HuH-7.5 (cell line): ENCODE measurements at regions not wholly inside any gene's neighbourhood (a gene's known extent, or its start where the extent isn't known, plus 50 kb on each side); places are given as distances from the start of the nearest gene placed in this dataset.
"Not testable (repeated sequence)": the region's sequence is repeated elsewhere in the genome, so short reads cannot be mapped to it uniquely, and the experiment has no call there.

ENCODE experiments used
- DNase-seq: peaks from one replicate; pipeline ENCODE4 v3.0.0; 2011; ENCODE audit warnings: low spot score

- not testable (repeated sequence) for DNase-seq
Observed at GRCh38 chr4:118502967-118503366, 150.2 kb upstream of the PRSS12 start.

- DNase-seq, result not testable (repeated sequence)
Observed at GRCh38 chr4:118504927-118505326, 152.1 kb upstream of the PRSS12 start.

DNA sequence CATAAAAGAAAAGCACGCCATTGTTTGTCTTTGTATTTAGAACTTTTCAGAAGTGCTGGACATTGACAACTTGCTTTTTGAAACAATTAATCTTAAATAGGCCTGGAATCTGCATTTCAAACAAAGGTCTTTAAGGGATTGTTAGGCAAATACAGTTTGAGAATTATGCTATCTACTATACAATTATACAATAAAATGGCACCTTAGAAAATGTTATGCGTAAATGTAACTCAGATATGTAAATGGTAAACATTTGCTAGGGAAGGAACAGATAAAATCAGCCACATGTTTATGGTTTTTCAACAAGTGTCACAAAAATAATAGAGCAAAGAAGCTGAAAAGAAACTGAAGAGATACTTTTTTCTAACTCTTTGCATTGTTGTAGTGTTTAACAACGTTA, 152.7 kb upstream of the PRSS12 start:
- not testable (repeated sequence) for DNase-seq

GRCh38 chr4:118512870-118513269, 160.1 kb upstream of the PRSS12 start:
- not testable (repeated sequence) for DNase-seq

- DNase-seq, result not testable (repeated sequence)
Observed at GRCh38 chr4:118514332-118514731, 161.5 kb upstream of the PRSS12 start.

DNA sequence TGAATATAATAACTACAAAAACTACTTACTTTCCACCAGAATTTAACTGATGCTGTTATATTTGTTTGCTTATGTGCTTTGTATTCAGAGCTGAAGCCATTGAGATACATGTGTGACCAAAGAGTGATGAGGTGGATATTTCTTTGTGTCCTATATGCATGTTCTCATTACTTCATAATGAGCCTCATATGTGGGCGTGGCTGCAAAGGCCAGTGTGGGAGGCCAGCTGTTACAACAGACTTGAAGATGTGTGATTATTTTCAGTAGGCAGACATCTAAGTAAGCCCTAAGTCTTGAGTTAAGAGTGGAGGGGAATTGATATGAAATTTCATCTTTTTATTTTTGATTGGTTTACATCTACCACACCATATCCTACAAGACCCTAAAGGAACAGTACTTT, 163.3 kb upstream of the PRSS12 start:
- not testable (repeated sequence) for DNase-seq

DNA sequence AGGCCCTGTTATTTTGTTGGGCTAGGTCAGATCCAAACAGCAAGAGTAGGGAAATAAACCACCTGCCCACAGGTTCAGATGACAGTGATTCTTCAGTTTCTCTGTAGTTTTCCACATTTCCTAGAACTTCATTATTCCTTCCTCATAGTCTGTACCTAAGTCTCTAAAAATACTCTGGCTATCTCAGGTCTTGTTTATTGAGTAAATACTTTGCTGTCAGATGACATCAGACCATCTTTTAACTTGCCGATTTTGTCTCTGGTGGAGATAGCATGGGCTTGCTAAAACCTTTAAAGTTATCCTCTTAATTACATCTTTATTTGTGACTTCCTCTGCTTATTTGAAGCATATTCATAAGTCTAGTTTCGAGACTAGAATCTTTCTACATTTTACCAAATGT, 155.1 kb upstream of the METTL14 start:
- peak; percentile 0 for DNase-seq

- not testable (repeated sequence) for DNase-seq
Observed at GRCh38 chr4:118531947-118532346, 153.2 kb upstream of the METTL14 start.

DNA sequence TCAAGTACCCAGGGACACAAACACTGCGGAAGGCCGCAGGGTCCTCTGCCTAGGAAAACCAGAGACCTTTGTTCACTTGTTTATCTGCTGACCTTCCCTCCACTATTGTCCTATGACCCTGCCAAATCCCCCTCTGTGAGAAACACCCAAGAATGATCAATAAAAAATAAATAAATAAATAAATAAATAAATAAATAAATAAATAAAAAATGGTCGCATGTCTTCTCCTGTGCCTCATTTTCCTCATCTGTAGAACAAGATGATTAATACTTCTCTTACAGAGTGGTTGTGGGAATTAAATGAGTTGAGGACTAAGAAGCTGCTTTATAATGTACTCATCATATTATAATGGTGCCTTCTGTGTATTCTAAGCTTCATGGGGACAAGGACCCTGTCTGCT, 149.4 kb upstream of the METTL14 start:
- not testable (repeated sequence) for DNase-seq

GRCh38 chr4:118539412-118540077, 145.6 kb upstream of the METTL14 start:
- not testable (repeated sequence) for DNase-seq

DNA sequence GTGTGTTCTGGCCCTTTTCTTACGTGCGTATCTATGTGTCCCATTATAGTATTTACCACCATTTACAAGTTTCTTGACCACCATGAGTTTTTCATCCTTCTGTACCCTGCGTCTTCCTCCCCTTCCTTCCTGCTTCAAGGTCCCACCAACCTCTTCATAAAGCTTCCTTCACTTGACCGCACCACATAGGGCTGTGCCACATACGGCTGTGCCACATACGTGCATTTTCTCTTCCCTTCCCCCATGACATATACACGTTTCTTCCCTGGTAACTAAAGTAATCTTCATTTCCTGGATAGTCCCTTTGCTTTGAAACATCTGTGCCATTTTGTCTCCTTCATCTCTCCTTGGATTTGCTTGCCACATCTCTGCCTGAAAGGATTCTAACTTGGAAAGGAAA, 128.6 kb upstream of the METTL14 start:
- DNase-seq, result not testable (repeated sequence)

DNA sequence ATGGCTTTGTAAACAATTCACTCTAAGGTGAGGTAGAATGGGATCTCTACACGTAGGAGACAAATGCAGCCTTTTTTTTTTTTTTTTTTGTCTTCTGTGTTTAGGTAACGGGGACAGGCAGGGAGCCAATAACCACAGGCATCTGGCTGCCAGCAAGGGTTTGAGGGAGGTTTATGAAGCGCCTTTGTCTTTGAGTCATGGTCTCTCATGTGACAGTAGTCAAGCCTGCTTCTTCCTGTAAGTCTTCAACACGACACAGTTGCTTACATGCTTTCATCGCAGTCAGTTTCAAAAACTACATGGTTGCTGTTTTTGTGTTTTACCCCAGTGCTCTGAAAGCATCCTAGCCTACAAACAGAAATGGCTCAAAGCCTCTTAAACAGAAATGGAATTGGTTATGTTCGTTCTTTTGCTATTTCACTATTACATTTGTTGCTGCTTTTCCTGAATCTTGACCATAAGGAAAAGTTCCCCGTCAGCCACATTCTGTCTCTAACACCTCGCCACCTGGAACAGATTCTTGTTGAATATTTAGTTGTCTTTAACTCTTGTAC, 127.8 kb upstream of the METTL14 start:
- DNase-seq, result no peak

GRCh38 chr4:118558188-118558587, 127.0 kb upstream of the METTL14 start:
- not testable (repeated sequence) for DNase-seq

- not testable (repeated sequence) for DNase-seq
Observed at GRCh38 chr4:118561559-118561958, 123.6 kb upstream of the METTL14 start.

GRCh38 chr4:118566003-118566513, 119.1 kb upstream of the METTL14 start:
- DNase-seq, result not testable (repeated sequence)

- DNase-seq, result not testable (repeated sequence)
Observed at GRCh38 chr4:118572991-118573390, 112.2 kb upstream of the METTL14 start.

GRCh38 chr4:118574251-118574913, 110.8 kb upstream of the METTL14 start:
- not testable (repeated sequence) for DNase-seq

- not testable (repeated sequence) for DNase-seq
Observed at GRCh38 chr4:118575057-118575456, 110.1 kb upstream of the METTL14 start.

DNA sequence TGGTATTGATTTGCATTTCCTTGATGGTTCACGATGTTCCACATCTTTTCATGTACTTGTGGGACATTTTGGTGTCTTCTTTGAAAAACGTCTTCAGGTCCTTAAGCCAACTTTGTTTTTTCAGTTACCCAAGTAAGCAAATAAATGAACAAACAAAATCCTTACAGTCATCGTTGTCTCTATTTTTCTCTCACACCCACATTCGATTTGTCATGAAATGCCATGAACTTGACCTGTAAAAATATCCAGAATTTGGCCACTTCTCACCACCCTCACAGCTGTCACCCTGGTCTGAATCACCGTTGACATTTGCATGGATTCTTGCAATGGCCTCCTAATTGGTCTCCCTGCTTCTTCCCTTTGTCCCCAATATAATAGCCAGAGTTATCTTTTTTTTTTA, 109.5 kb upstream of the METTL14 start:
- not testable (repeated sequence) for DNase-seq

DNA sequence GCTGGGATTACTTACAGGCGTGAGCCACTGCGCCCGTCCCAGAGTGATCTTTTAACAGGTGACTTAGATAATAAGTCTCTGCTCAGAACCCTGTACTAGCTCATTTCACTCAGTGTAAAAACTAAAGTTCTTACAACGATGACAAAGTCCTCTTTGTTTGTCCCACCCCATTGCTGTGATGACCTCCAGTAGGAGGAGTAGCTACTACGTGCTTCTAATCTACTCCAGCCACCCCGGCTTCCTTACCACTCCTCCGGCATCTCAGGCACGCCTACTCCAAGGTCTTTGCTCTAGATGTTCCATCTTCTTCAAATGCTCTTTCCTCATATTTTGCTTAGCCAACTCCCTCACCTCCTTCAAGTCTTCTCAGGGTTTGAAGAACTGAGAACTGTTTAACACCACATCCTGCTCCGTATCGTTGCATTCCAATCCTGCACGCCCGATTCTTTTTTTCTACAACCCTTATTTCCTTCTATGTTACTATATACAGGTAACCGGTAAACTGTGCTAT, 108.4 kb upstream of the METTL14 start:
- not testable (repeated sequence) for DNase-seq

DNA sequence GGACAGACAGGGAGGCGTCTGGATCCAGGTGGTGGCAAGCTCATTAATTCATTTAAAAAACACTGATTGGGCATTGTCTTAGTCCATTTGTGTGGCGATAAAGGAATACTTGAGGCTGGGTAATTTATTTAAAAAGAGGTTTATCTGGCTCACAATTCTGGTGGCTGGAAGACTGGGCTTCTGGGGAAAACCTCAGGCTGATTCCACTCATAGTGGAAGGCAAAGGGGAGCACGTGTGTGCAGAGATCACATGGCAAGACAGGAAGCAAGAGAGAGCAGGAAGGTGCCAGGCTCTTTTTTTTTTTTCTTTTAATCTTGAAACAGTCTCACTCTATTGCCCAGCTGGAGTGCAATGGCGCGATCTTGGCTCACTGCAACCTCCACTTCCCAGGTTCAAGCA, 100.2 kb upstream of the METTL14 start:
- DNase-seq, result no peak

GRCh38 chr4:118586357-118586790, 98.8 kb upstream of the METTL14 start:
- DNase-seq, result no peak
